Activated CD4-positive, alpha-beta T cell treated with anti-CD3 and anti-CD28 coated beads, Interleukin-2, amount 10 ng/mL, durations not matched to agents 7 days and 5 days (primary cell): ENCODE measurements at regions not wholly inside any gene's neighbourhood (a gene's known extent, or its start where the extent isn't known, plus 50 kb on each side); places are given as distances from the start of the nearest gene placed in this dataset.

Source experiments
- CTCF ChIA-PET: fragments of 350-600 bp; sonication (Branson Sonifier 250); formaldehyde crosslinking; loops from one replicate; lab custom pipeline; 2021; ENCODE audit warnings: antibody characterized with exemption; lab: Charles Lee
- POLR2A ChIA-PET: fragments of 350-600 bp; sonication (Branson Sonifier 250); formaldehyde crosslinking; loops from one replicate; lab custom pipeline; 2021; ENCODE audit warnings: antibody characterized with exemption; lab: Charles Lee
- DNase-seq: peaks from one replicate; pipeline ENCODE4 v3.0.0-alpha.2; 2020
- H3K27ac Mint-ChIP-seq: one replicate; pipeline ENCODE4 v1.8.0; 2021; ENCODE audit warnings: mild to moderate bottlenecking, moderate library complexity, mixed read lengths
- H3K27me3 Mint-ChIP-seq: one replicate; pipeline ENCODE4 v1.8.0; 2021; ENCODE audit warnings: mixed read lengths
- H3K36me3 Mint-ChIP-seq: one replicate; pipeline ENCODE4 v1.8.0; 2021; ENCODE audit warnings: low read depth, mixed read lengths
- H3K4me1 Mint-ChIP-seq: one replicate; pipeline ENCODE4 v1.8.0; 2021; ENCODE audit warnings: mixed read lengths
- H3K4me3 Mint-ChIP-seq: one replicate; pipeline ENCODE4 v1.8.0; 2021; ENCODE audit warnings: mild to moderate bottlenecking, moderate library complexity, mixed read lengths
- H3K9me3 Mint-ChIP-seq: one replicate; pipeline ENCODE4 v1.8.0; 2021; ENCODE audit warnings: mixed read lengths

DNA sequence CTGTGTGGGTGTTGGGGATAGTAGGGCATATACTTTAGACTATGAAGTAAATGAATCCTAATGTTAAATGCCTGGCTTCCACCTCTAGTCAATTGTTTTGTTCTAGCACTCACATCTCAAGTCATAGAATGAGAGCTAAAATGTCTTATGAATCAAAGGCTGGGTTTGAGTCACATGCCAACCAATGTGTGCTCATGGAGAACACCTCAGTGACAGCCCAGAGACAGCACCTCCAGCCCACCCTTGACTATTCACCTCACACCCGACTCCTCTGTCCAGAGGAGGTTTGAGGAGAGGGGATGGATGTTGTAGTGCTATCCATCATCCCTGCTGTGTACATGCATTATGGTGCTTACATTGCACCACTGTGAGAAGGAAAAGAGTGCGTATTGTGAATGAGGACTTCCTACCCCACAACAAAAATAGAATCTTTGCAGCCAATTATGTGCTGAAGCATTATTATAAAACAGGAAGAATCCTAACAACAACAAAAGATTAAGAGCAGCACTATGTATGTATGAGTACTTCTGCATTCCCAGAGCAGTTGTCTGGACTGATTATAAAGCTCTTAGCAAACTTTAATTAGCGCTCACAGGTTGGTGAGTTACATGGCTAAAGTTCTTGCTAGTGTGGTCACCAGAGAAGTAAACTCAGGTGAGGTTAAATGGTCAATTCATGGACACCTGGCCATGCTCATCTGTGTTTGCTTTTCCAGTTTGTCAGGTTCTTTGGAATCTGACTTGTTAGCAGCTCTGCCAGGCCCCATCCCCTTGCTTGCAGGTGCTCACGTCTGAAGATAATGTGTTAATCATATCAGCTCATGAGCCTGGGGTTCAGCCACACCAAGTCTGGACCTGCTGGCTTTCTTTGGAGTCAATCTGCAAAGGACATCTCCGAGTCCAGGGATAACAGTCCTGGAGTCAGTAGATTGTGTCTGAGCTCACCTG, 55.3 kb upstream of the NABP1 start:
- Mint-ChIP-seq H3K36me3 (peaks cover 16% of the 10 kb centered on the region), H3K27ac (no peak overlapping the region), H3K27me3 (no peaks in the 10 kb centered on the region), H3K4me1 (peaks cover 53% of the 10 kb centered on the region), H3K9me3 (peaks cover 12% of the 10 kb centered on the region), H3K4me3 (no peak overlapping the region)
- POLR2A ChIA-PET = no interaction called here
- CTCF ChIA-PET = interaction anchor here (0.6 to 4.0 kb wide), 2 partner anchors 9 to 16 kb away, joined by 3 to 21 read pairs; no protein-coding TSS in a partner anchor
- DNase-seq = no peak

DNA sequence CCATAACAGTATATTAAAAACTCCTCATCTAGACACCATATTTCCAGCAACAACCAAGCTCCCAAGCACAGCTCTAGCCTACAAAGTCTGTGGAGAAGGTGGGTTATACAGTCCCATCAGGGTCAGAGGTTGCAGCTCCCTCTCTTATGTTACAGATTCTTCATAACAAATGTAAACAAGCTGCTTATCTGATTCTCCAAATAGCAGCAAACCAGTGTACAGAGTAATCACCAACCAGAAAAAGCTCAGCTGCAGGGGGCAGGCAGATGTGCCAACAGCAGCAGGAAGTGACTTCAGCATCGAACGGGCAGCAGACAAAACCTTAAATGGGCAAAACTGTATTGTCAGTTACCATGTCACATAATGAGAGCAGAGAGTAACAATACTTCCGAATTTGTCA, 52.9 kb upstream of the NABP1 start:
- CTCF ChIA-PET = interaction anchor here (0.6 to 1.8 kb wide), 4 partner anchors 9 to 84 kb away, joined by 3 to 10 read pairs (median 4); no protein-coding TSS in a partner anchor
- Mint-ChIP-seq H3K36me3 (peaks cover 20% of the 10 kb centered on the region), H3K4me1 (peaks cover 48% of the 10 kb centered on the region), H3K27ac (peak overlapping the region; percentile 68), H3K4me3 (no peak overlapping the region), H3K27me3 (peaks cover 1% of the 10 kb centered on the region), H3K9me3 (peaks cover 12% of the 10 kb centered on the region)
- POLR2A ChIA-PET = no interaction called here
- DNase-seq = peak; percentile 42

DNA sequence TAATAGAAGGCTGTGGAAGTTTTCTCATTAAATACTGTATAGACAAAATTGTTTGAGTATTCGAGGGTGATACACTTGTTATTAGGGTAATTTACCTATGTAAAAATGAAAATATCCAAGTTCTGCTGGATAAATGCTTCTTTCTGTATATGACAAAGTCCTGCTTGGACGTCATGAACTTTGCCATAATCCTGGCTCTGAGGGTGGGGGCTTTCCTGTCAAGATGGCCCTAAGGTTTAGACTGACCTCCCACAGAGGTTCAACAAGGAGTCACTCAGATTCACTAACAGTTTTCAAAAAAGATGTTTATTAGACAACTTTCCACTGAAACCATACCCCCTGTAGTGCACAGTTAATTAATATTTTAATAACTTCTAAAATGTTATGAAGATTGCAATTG, 52.5 kb upstream of the NABP1 start:
- peaks cover 12% of the 10 kb centered on the region for H3K9me3 Mint-ChIP-seq
- peaks cover 47% of the 10 kb centered on the region for H3K4me1 Mint-ChIP-seq
- DNase-seq = no peak
- POLR2A ChIA-PET = no interaction called here
- H3K36me3 Mint-ChIP-seq = peaks cover 19% of the 10 kb centered on the region
- peaks cover 1% of the 10 kb centered on the region for H3K27me3 Mint-ChIP-seq
- H3K27ac Mint-ChIP-seq = peak overlapping the region; percentile 68
- CTCF ChIA-PET = interaction anchor here (0.6 to 1.8 kb wide), 2 partner anchors 10 to 13 kb away, joined by 4 to 10 read pairs; no protein-coding TSS in a partner anchor
- no peak overlapping the region for H3K4me3 Mint-ChIP-seq

DNA sequence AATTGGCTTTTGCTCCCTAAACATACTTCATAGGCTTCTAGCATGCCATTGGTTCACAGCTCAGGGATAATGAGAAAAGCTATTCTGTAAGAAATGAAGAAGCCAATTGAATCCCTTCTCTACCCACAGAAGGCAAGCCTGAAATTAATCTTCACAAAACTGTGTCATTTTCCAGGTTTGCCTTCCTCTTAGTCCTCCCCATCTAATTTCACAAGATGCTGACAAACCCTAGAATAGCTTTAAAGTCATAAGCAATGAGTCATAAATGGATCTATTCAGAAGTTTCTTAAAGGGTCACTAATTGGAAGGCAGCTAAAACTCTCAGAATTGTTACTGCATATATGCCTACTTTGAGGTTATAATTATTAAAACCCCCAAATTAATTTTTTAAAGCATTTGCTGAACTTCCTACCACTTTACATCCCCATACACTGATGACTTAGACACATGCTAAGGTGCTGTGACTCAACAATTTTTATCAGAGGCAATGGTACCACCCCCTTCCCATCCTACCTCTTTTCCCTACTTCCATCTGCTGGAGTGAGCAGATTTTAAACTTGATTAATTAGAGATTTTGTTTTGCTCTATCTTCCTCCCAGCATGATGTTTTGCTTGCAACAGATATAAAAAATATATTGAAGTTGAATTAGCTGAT, 51.3 kb upstream of the NABP1 start:
- Mint-ChIP-seq H3K27me3 (peaks cover 1% of the 10 kb centered on the region), H3K36me3 (peaks cover 19% of the 10 kb centered on the region), H3K4me3 (no peak overlapping the region), H3K9me3 (peaks cover 12% of the 10 kb centered on the region), H3K27ac (no peak overlapping the region), H3K4me1 (peaks cover 53% of the 10 kb centered on the region)
- ChIA-PET CTCF (interaction anchor here (0.8 to 2.9 kb wide), 5 partner anchors 8 to 50 kb away, joined by 3 to 12 read pairs (median 10); partner anchors contain the start of gene NABP1), POLR2A (no interaction called here)
- no peak for DNase-seq

DNA sequence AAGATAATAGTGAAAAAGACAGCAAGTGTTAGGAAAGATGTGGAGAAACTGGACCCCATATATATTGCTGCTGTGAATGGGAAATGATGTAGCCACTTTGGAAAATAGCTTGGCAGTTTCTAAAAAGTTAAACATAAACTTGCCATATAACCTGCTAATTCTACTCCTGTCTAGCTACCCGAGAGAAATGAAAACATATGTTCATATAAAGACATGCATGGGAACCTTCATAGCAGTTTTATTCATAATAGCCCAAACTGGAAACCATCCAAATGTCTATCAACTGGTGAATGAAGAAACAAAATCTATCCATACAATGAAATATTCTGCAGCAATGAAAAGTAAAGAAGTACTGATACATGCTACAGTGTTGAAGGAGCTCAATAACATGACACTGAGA, 50.4 kb upstream of the NABP1 start:
- Mint-ChIP-seq H3K36me3 (peaks cover 19% of the 10 kb centered on the region), H3K27ac (no peak overlapping the region), H3K4me1 (peaks cover 52% of the 10 kb centered on the region), H3K27me3 (peaks cover 1% of the 10 kb centered on the region), H3K4me3 (no peak overlapping the region), H3K9me3 (peaks cover 12% of the 10 kb centered on the region)
- CTCF ChIA-PET = interaction anchor here (1.2 to 2.9 kb wide), 4 partner anchors 9 to 49 kb away, joined by 3 to 12 read pairs (median 9); partner anchors contain the start of gene NABP1
- DNase-seq = no peak
- POLR2A ChIA-PET = no interaction called here
